Upper lobe of left lung (tissue), 4 donors: ENCODE measurements at regions not wholly inside any gene's neighbourhood (a gene's known extent, or its start where the extent isn't known, plus 50 kb on each side); places are given as distances from the start of the nearest gene placed in this dataset.

Experiments
- CTCF ChIP-seq, 6 experiments: fragments of 450-650 bp in 4 of 6; fragments of 200-600 bp in 2 of 6; sonication (generic) in 2 of 6; IDR thresholded peaks; one replicate each; pipeline ENCODE4 v1.5.1; 2016 to 2019; ENCODE audit warnings: antibody characterized with exemption in 6 of 6
- EP300 ChIP-seq, 4 donors: sonication (generic); formaldehyde crosslinking; IDR thresholded peaks; one replicate each; pipeline ENCODE4 v1.5.1; 2017; ENCODE audit warnings: antibody characterized with exemption in 4 of 4, control low read depth in 2 of 4
- POLR2A ChIP-seq, 4 donors: fragments of 450-650 bp; IDR thresholded peaks; one replicate each; pipeline ENCODE4 v1.5.1; 2016 to 2017; ENCODE audit warnings: antibody characterized with exemption in 4 of 4, mild to moderate bottlenecking in 2 of 4
- POLR2AphosphoS5 ChIP-seq, 2 donors: sonication (generic); formaldehyde crosslinking; IDR thresholded peaks; one replicate each; pipeline ENCODE4 v1.5.1; 2017; ENCODE audit warnings: antibody characterized with exemption in 2 of 2

- TF ChIP-seq POLR2A (IDR thresholded peaks at IDR 0.05) (no peak), CTCF (IDR thresholded peaks at IDR 0.05) (no peak), EP300 (IDR thresholded peaks at IDR 0.05) (no peak), POLR2AphosphoS5 (IDR thresholded peaks at IDR 0.05) (no peak)
These were observed 761.0 kb downstream of the EPHA4 start for GRCh38 chr2:220811115-220811514.
